Bronchial epithelial cell (primary cell): ENCODE measurements at regions not wholly inside any gene's neighbourhood (a gene's known extent, or its start where the extent isn't known, plus 50 kb on each side); places are given as distances from the start of the nearest gene placed in this dataset.

ENCODE experiments used
- DNase-seq: peaks from one replicate; pipeline ENCODE4 v3.0.0-alpha.2; 2010; ENCODE audit warnings: low read depth
- FAIRE-seq: peaks from 2 replicates; lab custom pipeline; 2011; peaks lifted over from hg19 to GRCh38; lab: Jason Lieb, UNC
- H3K27me3 ChIP-seq: 2 replicates; pipeline ENCODE4 v1.5.1; 2011; ENCODE audit warnings: low read length; ENCODE audit not compliant: control insufficient read depth, insufficient read depth
- H3K36me3 ChIP-seq: 2 replicates; pipeline ENCODE4 v1.5.1; 2011; ENCODE audit warnings: low read length; ENCODE audit not compliant: control insufficient read depth, insufficient read depth
- H3K4me3 ChIP-seq: 2 replicates; pipeline ENCODE4 v1.5.1; 2011; ENCODE audit warnings: mild to moderate bottlenecking, low read depth, low read length, control low read depth
- CTCF ChIP-seq: IDR thresholded peaks from 2 replicates; pipeline ENCODE4 v1.5.1; 2011; ENCODE audit warnings: mild to moderate bottlenecking, moderate library complexity, low read length, control low read depth, inconsistent platforms; ENCODE audit not compliant: insufficient read depth, severe bottlenecking

- DNase-seq = no peak
- FAIRE-seq = peak; percentile 43
- no peaks in the 10 kb centered on the region for H3K27me3 ChIP-seq
- H3K36me3 ChIP-seq = no peaks in the 10 kb centered on the region
- H3K4me3 ChIP-seq = no peak overlapping the region
- no peak for TF ChIP-seq CTCF
Observed at GRCh38 chr6:44538807-44539201, 151.3 kb downstream of the CDC5L start.

GRCh38 chr6:44539701-44540355 is 152.3 kb downstream of the CDC5L start:
- H3K27me3 ChIP-seq = no peaks in the 10 kb centered on the region
- no peak for FAIRE-seq
- DNase-seq = peak; percentile 63
- H3K36me3 ChIP-seq = no peaks in the 10 kb centered on the region
- no peak overlapping the region for H3K4me3 ChIP-seq
- TF ChIP-seq CTCF = no peak

GRCh38 chr6:44540881-44541280 is 153.4 kb downstream of the CDC5L start:
- FAIRE-seq (no peak), DNase-seq (no peak)
- Histone ChIP-seq H3K36me3 (no peaks in the 10 kb centered on the region), H3K27me3 (no peaks in the 10 kb centered on the region), H3K4me3 (no peak overlapping the region)
- TF ChIP-seq CTCF = no peak

- DNase-seq = no peak
Observed at GRCh38 chr6:44542401-44543116, 155.1 kb downstream of the CDC5L start.

GRCh38 chr6:44543664-44544063 is 156.2 kb downstream of the CDC5L start:
- DNase-seq (no peak), FAIRE-seq (no peak)
- Histone ChIP-seq H3K4me3 (no peak overlapping the region), H3K36me3 (no peaks in the 10 kb centered on the region), H3K27me3 (no peaks in the 10 kb centered on the region)
- no peak for TF ChIP-seq CTCF

More at GRCh38 chr6:44542401-44543116, 155.1 kb downstream of the CDC5L start:
- FAIRE-seq = no peak
- Histone ChIP-seq H3K27me3 (no peaks in the 10 kb centered on the region), H3K4me3 (no peak overlapping the region), H3K36me3 (no peaks in the 10 kb centered on the region)
- TF ChIP-seq CTCF = no peak

- Histone ChIP-seq H3K36me3 (no peaks in the 10 kb centered on the region), H3K27me3 (no peaks in the 10 kb centered on the region), H3K4me3 (no peak overlapping the region)
- no peak for TF ChIP-seq CTCF
- no peak for FAIRE-seq
- DNase-seq = no peak
Observed at GRCh38 chr6:44545224-44545623, 157.7 kb downstream of the CDC5L start.
